Right lobe of liver (tissue), 6 donors: ENCODE measurements at regions not wholly inside any gene's neighbourhood (a gene's known extent, or its start where the extent isn't known, plus 50 kb on each side); places are given as distances from the start of the nearest gene placed in this dataset.

ENCODE experiments used
- ATAC-seq, 4 donors: fragments of 200-7000 bp; cut with Tn5 transposase; one replicate each; pipeline ENCODE4 v1.9.1; 2020; ENCODE audit warnings: mild to moderate bottlenecking in 4 of 4, moderate library complexity in 4 of 4
- DNase-seq, 3 donors: peaks; one replicate each; pipeline ENCODE4 v3.0.0-alpha.2; 2020
- H3K27ac ChIP-seq, 3 donors: fragments of 200-600 bp; one replicate each; pipeline ENCODE4 v1.8.0; 2022
- H3K27me3 ChIP-seq, 2 donors: fragments of 200-600 bp; one replicate each; pipeline ENCODE4 v1.8.0; 2022
- H3K36me3 ChIP-seq, 4 donors: fragments of 200-600 bp; sonication (generic) in 1 of 4; one replicate each; pipeline versions ENCODE4 v1.5.1 to v1.8.0; 2017 to 2022; ENCODE audit warnings: control low read depth in 1 of 4
- H3K4me1 ChIP-seq, 4 donors: fragments of 200-600 bp; sonication (generic) in 1 of 4; one replicate each; pipeline versions ENCODE4 v1.5.1 to v1.8.0; 2017 to 2022; ENCODE audit warnings: control low read depth in 1 of 4
- H3K4me3 ChIP-seq, 3 donors: fragments of 200-600 bp; one replicate each; pipeline ENCODE4 v1.8.0; 2022
- H3K9me3 ChIP-seq, 4 donors: fragments of 200-600 bp; sonication (generic) in 1 of 4; one replicate each; pipeline versions ENCODE4 v1.5.1 to v1.8.0; 2017 to 2022; ENCODE audit warnings: control low read depth in 1 of 4
- POLR2A ChIP-seq: fragments of 450-650 bp; IDR thresholded peaks from one replicate; pipeline ENCODE4 v1.6.1; 2017; ENCODE audit warnings: antibody characterized with exemption, mild to moderate bottlenecking
- WGBS: methylation state at CpG from one replicate; pipeline ENCODE4 v1.1.6; 2018; ENCODE audit warnings: low coverage, low lambda C conversion rate; ENCODE audit not compliant: insufficient coverage; ENCODE audit errors: missing lambda C conversion rate; 5-methylcytosine and 5-hydroxymethylcytosine counted together
- intact Hi-C, 2 donors: fragments of 100-400 bp; cut with DNase I; formaldehyde crosslinking; loops; one replicate each; pipeline versions ENCODE4 v1.11.2 to v1.14.1; 2022
- TF ChIP-seq, protein P1 (sequence below), 4 donors: fragments of 200-600 bp in 3 of 4; fragments of 450-650 bp in 1 of 4; IDR thresholded peaks; one replicate each; pipeline versions ENCODE4 v1.5.1 to v1.8.0; 2016 to 2022; ENCODE audit warnings: antibody characterized with exemption in 4 of 4, mild to moderate bottlenecking in 2 of 4
- donor health status: DM: no; HTN: yes; CAD: no.
- donor health status: DM: no; HTN: no; CAD: no.
- donor health status: DM: no; HTN: no; CAD: no.
- donor health status: DM: no; HTN: yes; CAD: no.
- donor health status: DM: no; HTN: yes; CAD: no.

DNA sequence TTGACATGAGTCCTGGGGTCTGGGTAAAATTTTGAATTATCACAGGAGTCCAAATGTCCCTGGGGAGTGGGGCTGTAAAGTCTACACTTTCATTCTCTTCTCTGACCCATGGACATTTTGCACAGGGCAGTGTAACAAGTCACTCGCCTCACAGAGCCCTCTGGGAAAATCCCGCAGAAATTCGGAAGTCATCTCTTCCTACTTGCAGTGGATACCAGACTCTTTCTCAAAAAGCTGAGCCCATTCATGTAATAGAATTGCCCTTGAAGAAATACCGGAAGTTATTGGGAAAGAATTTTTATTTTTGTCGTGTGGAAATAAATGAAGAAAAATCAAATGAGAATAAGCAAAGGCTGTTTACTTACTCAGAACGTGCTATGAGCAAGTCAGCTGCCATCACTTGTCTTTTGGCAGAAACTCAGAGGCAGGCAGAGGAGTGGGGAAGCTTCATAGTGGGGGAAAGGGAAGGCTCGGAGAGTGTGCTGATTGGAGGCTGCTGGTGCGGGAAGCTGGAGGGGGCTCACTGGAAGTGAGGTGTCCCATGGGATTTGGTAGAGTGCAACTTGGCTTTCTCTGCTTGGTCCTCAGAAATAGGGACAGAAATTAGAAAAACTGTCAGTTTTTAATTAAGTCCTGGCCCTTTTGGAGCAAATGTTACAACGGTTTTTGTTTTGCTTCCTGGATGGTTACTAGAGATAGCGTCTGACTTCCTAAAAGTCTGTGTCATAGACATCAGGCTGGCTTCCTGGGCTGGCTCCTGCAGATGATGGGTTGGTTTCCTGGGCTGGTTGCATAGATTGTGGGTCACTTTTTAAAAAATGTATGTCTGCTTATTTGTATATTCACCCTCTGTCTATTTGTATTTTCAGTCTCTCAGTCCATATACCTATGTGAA, 79.8 kb upstream of the EEF1E1 start:
- H3K9me3 ChIP-seq, result no peaks in the 10 kb centered on the region
- intact Hi-C loops, result no loop called here
- no peaks in the 10 kb centered on the region for H3K4me1 ChIP-seq
- no peak overlapping the region for H3K27ac ChIP-seq
- no peaks in the 10 kb centered on the region for H3K27me3 ChIP-seq
- DNase-seq, result no peak
- TF ChIP-seq POLR2A, result no peak
- TF ChIP-seq, protein P1, sequence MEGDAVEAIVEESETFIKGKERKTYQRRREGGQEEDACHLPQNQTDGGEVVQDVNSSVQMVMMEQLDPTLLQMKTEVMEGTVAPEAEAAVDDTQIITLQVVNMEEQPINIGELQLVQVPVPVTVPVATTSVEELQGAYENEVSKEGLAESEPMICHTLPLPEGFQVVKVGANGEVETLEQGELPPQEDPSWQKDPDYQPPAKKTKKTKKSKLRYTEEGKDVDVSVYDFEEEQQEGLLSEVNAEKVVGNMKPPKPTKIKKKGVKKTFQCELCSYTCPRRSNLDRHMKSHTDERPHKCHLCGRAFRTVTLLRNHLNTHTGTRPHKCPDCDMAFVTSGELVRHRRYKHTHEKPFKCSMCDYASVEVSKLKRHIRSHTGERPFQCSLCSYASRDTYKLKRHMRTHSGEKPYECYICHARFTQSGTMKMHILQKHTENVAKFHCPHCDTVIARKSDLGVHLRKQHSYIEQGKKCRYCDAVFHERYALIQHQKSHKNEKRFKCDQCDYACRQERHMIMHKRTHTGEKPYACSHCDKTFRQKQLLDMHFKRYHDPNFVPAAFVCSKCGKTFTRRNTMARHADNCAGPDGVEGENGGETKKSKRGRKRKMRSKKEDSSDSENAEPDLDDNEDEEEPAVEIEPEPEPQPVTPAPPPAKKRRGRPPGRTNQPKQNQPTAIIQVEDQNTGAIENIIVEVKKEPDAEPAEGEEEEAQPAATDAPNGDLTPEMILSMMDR (IDR thresholded peaks at IDR 0.05), result no peak
- no peaks in the 10 kb centered on the region for H3K36me3 ChIP-seq
- ATAC-seq, result no peak
- WGBS, result 33% methylated on average over 10 of the region's 10 CpGs
- H3K4me3 ChIP-seq, result no peak overlapping the region

DNA sequence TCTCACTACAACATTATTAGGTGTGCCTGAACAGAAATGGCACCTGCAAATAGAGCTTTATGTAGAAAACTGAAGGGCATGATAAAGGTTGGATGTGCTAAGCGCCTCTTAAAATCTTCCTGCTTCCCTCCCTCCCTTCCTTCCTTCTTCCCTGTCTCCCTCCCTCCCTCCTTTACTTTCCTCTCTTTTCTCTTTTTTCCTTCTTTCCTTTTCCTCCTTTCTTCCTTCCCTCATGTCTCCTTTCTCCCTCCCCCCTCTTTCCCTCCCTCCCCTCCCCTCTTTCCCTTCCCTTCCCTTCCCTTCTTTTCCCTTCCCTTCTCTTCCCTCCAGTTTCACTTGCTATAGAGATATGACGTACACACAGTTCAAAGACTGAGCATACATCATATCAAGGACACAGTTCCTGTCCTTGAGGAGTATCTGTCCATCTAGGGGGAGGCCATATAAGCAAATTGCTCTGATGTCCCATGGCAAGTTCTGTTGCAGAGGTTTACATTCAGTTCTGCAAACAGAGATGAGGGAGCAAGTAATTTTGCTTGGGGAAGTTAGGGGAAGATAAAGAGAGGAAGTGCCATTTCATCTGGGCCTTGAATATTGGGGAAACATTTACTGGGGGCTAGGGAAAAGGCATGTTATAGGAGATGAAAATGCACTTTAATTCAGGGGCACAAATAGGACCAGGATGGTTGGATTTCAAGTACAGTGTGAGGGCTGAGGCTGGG, 79.0 kb upstream of the EEF1E1 start:
- TF ChIP-seq POLR2A, result no peak
- TF ChIP-seq, protein P1 (IDR thresholded peaks at IDR 0.05), result no peak
- H3K9me3 ChIP-seq, result no peaks in the 10 kb centered on the region
- H3K27ac ChIP-seq, result no peak overlapping the region
- no peak overlapping the region for H3K4me3 ChIP-seq
- no peak for ATAC-seq
- WGBS, result 51% methylated on average over 2 of the region's 2 CpGs
- no peaks in the 10 kb centered on the region for H3K4me1 ChIP-seq
- intact Hi-C loops, result no loop called here
- H3K27me3 ChIP-seq, result no peaks in the 10 kb centered on the region
- H3K36me3 ChIP-seq, result no peaks in the 10 kb centered on the region
- DNase-seq, result no peak

DNA sequence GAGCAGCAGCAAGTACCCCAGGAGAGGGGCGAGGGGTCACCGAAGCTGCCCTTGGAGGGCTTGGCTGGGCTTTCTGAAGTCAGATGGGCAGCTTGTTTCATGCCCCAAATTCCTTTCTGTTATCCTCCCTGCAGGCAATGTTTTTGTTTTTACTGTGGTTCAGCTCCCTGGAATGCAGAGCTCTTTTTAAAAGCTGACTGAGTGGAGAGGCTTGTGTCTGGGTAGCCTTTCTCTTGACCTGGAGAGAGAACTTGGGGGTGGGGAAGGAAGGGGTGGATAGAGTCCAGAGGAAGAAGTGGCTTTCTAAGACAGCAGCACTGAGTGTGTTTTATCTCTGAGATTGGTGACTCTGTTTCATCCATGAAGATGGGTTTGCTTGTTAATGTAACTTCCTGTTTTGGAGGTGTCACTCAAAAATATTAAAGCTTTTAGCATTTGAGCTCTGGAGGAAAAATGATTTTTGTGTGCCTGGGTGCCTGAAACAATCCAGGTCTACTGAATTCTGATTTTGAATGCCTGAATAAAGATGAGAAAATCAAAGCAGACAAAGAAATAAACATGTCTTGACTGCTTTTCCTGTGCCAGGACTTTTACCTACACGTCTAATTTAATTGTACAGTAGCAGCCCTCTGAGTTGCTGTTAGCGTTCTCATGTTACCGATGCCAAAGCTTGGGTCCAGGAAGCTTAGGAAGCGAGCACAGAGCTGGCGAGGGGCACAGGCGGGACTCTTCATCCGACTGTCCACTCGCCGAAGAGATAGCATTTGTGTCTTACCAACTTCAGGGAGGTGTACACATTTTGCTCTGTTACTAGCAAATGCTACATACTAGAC, 78.2 kb upstream of the EEF1E1 start:
- no peak for DNase-seq
- no peak for TF ChIP-seq POLR2A
- TF ChIP-seq, protein P1 (IDR thresholded peaks at IDR 0.05), result no peak
- intact Hi-C loops, result no loop called here
- Histone ChIP-seq H3K36me3 (no peaks in the 10 kb centered on the region), H3K27me3 (no peaks in the 10 kb centered on the region), H3K27ac (no peak overlapping the region), H3K9me3 (no peaks in the 10 kb centered on the region), H3K4me1 (no peaks in the 10 kb centered on the region), H3K4me3 (no peak overlapping the region)
- no peak for ATAC-seq
- WGBS, result 42% methylated on average over 11 of the region's 11 CpGs

DNA sequence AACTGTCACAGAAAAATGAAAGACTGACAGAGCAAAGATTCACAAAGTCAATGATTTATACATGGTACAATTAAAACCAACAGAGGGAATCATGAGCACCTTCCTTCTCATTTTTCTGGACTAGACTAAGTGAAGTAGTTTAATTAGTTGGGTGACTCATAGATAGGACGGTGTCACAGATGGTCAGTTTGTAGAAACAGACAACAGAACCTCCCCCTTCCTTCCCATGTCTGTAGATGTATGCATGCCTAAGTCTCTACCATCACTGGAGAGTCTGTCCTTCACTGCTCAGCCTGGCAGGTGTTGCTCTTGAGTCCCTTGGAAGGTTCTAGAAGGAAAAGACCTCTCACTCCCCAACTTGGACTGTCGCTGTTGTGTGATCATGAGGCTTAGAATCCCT, 75.4 kb upstream of the EEF1E1 start:
- ATAC-seq (no peak), DNase-seq (no peak)
- no peak overlapping the region for H3K27ac ChIP-seq
- 40% methylated on average over 1 of the region's 2 CpGs for WGBS
- H3K4me1 ChIP-seq, result no peaks in the 10 kb centered on the region
- H3K9me3 ChIP-seq, result no peaks in the 10 kb centered on the region
- TF ChIP-seq POLR2A, result no peak
- TF ChIP-seq, protein P1 (IDR thresholded peaks at IDR 0.05), result no peak
- H3K4me3 ChIP-seq, result no peak overlapping the region
- intact Hi-C loops, result no loop called here
- no peaks in the 10 kb centered on the region for H3K27me3 ChIP-seq
- no peaks in the 10 kb centered on the region for H3K36me3 ChIP-seq
